Keratinocyte (primary cell): ENCODE measurements at regions not wholly inside any gene's neighbourhood (a gene's known extent, or its start where the extent isn't known, plus 50 kb on each side); places are given as distances from the start of the nearest gene placed in this dataset.

ENCODE experiments used
- DNase-seq: peaks from one replicate; pipeline ENCODE4 v3.0.0-alpha.2; 2011; ENCODE audit warnings: low read depth, missing footprints, low spot score
- FAIRE-seq: peaks from 2 replicates; lab custom pipeline; 2011; peaks lifted over from hg19 to GRCh38; lab: Jason Lieb, UNC
- H2AFZ ChIP-seq: 2 replicates; pipeline ENCODE4 v1.6.0; 2012; ENCODE audit warnings: low read length, control low read depth, inconsistent platforms; ENCODE audit not compliant: control insufficient read depth
- H3K27ac ChIP-seq: 2 replicates; pipeline ENCODE4 v1.5.1; 2011; ENCODE audit warnings: low read length; ENCODE audit not compliant: control insufficient read depth, insufficient read depth
- H3K27me3 ChIP-seq: 3 replicates; pipeline ENCODE4 v1.6.0; 2011; ENCODE audit warnings: low read length; ENCODE audit not compliant: control insufficient read depth, insufficient read depth; ENCODE audit errors: extremely low read depth
- H3K36me3 ChIP-seq, 2 experiments: 2 replicates in 1 of 2; 3 replicates in 1 of 2; pipeline ENCODE4 v1.5.1; 2011; ENCODE audit warnings: low read length in 2 of 2, mild to moderate bottlenecking in 1 of 2; ENCODE audit not compliant: control insufficient read depth in 2 of 2, insufficient read depth in 2 of 2; ENCODE audit errors: extremely low read depth in 1 of 2
- H3K4me1 ChIP-seq: 3 replicates; pipeline ENCODE4 v1.5.1; 2011; ENCODE audit warnings: low read length; ENCODE audit not compliant: control insufficient read depth, insufficient read depth; ENCODE audit errors: extremely low read depth
- H3K4me2 ChIP-seq: 3 replicates; pipeline ENCODE4 v1.6.0; 2011; ENCODE audit warnings: low read depth, low read length; ENCODE audit not compliant: control insufficient read depth, insufficient read depth; ENCODE audit errors: extremely low read depth
- H3K4me3 ChIP-seq, 3 experiments: fragments of 200-600 bp in 1 of 3; sonication (generic) in 1 of 3; 2 replicates in 2 of 3; 3 replicates in 1 of 3; pipeline ENCODE4 v1.5.1; 2011 to 2016; ENCODE audit warnings: low read length in 3 of 3, mild to moderate bottlenecking in 3 of 3, control low read depth in 2 of 3, inconsistent platforms in 1 of 3, low read depth in 1 of 3, mixed read lengths in 1 of 3, mixed run types in 1 of 3, moderate library complexity in 1 of 3; ENCODE audit not compliant: control insufficient read depth in 2 of 3, insufficient read depth in 2 of 3; ENCODE audit errors: extremely low read depth in 1 of 3
- H3K79me2 ChIP-seq: 2 replicates; pipeline ENCODE4 v1.6.0; 2012; ENCODE audit warnings: low read length; ENCODE audit not compliant: control insufficient read depth, insufficient read depth
- H3K9ac ChIP-seq: 3 replicates; pipeline ENCODE4 v1.6.0; 2011; ENCODE audit warnings: low read length; ENCODE audit not compliant: control insufficient read depth, insufficient read depth; ENCODE audit errors: extremely low read depth
- H3K9me1 ChIP-seq: 3 replicates; pipeline ENCODE4 v1.6.0; 2011; ENCODE audit warnings: low read length; ENCODE audit not compliant: control insufficient read depth, insufficient read depth; ENCODE audit errors: extremely low read depth
- H3K9me3 ChIP-seq: 2 replicates; pipeline ENCODE4 v1.5.1; 2012; ENCODE audit warnings: low read depth, low read length; ENCODE audit not compliant: control insufficient read depth
- H4K20me1 ChIP-seq: 3 replicates; pipeline ENCODE4 v1.6.0; 2011; ENCODE audit warnings: low read length; ENCODE audit not compliant: control insufficient read depth, insufficient read depth; ENCODE audit errors: extremely low read depth
- EZH2 ChIP-seq: IDR thresholded peaks from one replicate; pipeline ENCODE4 v1.6.1; 2012; ENCODE audit warnings: inconsistent platforms, mild to moderate bottlenecking, low read length, moderate library complexity
- dilution Hi-C: fragments of 300-500 bp; cut with MboI; formaldehyde crosslinking; loops from one replicate; pipeline ENCODE4 v1.7.0; 2020; ENCODE audit warnings: low sequenced_read_pairs; ENCODE audit not compliant: extremely low pct_ligation_motif_present
- TF ChIP-seq, protein P1 (sequence below), 3 experiments: IDR thresholded peaks in 1 of 3; conservative IDR thresholded peaks in 1 of 3; optimal IDR thresholded peaks in 1 of 3; 2 replicates in 2 of 3; 3 replicates in 1 of 3; pipeline versions ENCODE3 to v1.5.1; 2011; ENCODE audit warnings: low read length in 3 of 3, mild to moderate bottlenecking in 3 of 3, moderate library complexity in 2 of 3, control low read depth in 1 of 3, inconsistent platforms in 1 of 3; ENCODE audit not compliant: insufficient read depth in 2 of 3; ENCODE audit errors: extremely low read depth in 1 of 3

DNA sequence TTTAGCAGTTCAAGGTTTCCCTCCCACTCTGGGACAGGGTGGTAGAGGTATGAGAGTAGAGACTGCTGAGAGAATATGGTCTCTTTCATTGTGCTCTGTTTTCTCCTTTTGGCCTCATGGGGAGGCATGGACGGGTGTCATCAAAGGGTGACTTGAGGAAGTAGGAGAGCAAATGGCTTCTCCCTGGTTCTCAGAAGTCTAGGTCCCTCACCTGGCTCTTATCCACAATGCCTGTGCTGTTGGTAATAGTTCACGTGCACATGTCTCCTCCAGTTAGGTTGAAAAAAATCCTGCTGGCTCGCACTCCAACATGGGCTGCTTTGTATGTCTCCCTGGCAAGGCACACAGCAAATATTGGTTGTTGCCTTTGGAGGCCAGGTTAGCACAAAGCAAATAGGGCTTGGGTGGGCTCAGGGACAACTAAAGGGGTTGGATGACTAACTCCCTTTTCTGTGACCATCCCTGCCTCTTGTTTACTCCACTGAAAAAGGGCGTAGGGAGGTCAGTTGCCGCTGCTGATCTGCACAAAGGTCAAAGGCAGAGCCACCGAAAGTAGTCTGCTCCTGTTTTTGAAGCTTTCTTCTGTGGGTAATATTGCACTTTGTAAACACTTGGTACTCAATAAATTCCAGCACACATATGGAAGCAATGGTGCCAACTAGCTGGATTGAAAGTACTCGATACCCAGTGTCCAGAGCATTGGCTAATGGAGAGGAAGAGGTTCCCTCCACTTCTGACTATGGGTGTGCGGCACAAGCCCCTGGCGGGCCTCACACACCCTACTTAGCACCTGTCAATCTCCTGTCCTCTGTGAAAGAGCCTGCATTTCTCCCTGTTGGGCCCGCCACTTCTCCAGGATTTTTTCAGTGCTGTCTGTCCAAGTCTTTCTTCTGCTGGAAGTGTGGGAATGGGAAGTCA, 121.8 kb downstream of the SLC38A6 start:
- Histone ChIP-seq H3K9me1 (peaks cover 2% of the 10 kb centered on the region), H3K27me3 (no peaks in the 10 kb centered on the region), H3K4me1 (peaks cover 36% of the 10 kb centered on the region), H3K9me3 (no peaks in the 10 kb centered on the region), H3K4me3 (no peak overlapping the region), H3K36me3 (no peaks in the 10 kb centered on the region), H4K20me1 (no peaks in the 10 kb centered on the region), H3K9ac (peak overlapping the region; percentile 53), H3K4me2 (peak overlapping the region; percentile 19), H3K79me2 (no peaks in the 10 kb centered on the region), H3K27ac (peak overlapping the region; percentile 86), H2AFZ (peak overlapping the region; percentile 6)
- dilution Hi-C loops: no loop called here
- FAIRE-seq (no peak), DNase-seq (no peak)
- TF ChIP-seq, protein P1, sequence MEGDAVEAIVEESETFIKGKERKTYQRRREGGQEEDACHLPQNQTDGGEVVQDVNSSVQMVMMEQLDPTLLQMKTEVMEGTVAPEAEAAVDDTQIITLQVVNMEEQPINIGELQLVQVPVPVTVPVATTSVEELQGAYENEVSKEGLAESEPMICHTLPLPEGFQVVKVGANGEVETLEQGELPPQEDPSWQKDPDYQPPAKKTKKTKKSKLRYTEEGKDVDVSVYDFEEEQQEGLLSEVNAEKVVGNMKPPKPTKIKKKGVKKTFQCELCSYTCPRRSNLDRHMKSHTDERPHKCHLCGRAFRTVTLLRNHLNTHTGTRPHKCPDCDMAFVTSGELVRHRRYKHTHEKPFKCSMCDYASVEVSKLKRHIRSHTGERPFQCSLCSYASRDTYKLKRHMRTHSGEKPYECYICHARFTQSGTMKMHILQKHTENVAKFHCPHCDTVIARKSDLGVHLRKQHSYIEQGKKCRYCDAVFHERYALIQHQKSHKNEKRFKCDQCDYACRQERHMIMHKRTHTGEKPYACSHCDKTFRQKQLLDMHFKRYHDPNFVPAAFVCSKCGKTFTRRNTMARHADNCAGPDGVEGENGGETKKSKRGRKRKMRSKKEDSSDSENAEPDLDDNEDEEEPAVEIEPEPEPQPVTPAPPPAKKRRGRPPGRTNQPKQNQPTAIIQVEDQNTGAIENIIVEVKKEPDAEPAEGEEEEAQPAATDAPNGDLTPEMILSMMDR (optimal IDR thresholded peaks at IDR 0.05 in 1 of 3, IDR thresholded peaks at IDR 0.05 in 1 of 3, conservative IDR thresholded peaks at IDR 0.05 in 1 of 3; ENCODE audit: extremely low read depth in 1 of 3, insufficient read depth in 2 of 3, low read length in 3 of 3): no peak
- no peak for TF ChIP-seq EZH2
